Bone marrow (tissue), 2 donors: ENCODE measurements at regions not wholly inside any gene's neighbourhood (a gene's known extent, or its start where the extent isn't known, plus 50 kb on each side); places are given as distances from the start of the nearest gene placed in this dataset.

ENCODE experiments used
- DNase-seq, 2 donors: peaks; one replicate each; lab custom pipeline; 2025; lab: John Stamatoyannopoulos, UW

DNA sequence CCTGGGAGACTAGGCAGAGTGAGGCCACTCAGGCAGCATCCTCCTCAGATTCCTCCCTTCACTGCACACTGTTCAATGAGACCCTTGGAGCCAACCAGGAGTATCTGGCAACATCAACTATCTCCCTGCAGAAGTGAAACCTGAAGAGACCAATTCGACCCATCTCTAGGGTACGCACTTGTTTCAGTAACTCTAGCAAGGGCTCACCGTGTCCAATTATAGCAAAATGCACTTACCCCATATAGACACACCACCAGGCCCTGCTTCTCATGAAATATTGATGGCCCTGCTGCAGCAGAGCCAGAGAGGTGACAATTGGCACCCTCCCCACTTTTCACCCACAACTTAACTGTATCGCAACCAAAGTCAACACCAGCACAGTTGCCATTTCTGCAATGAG, 196.1 kb upstream of the IGF1R start:
- DNase-seq = no peak

DNA sequence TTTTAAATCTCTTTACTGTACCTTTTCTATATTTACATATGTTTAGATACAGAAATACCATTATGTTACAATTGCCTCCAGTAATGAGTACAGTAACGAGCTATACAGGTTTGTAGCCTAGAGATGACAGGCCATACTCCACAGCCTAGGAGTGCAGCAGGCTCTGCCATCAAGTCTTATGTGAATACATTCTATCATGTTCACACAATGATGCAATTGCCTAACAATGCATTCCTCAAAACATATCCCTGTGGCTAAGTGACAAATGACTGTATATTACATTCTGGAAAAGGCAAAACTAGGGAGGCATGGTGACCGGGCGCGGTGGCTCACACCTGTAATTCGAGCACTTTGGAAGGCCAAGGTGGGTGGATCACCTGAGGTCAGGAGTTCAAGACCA, 192.4 kb upstream of the IGF1R start:
- no peak for DNase-seq

DNA sequence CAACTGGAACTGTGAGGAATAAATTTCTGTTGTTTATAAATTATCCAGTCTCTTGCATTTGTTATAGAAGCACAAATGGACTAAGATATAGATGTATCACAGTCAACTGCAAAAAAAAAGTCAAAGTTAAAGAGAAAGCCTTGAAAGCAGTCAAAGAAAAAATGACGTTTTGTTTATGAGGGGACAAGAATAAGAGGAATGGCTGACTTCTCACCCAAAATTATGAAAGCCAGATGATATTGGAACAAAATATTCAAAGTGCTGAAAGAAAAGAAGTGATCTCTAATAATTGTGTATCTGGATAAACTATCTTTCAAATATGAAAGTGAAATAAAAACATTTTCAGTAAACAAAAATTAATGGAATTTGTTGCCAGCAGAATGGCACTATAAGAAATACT, 171.8 kb upstream of the IGF1R start:
- DNase-seq = no peak

DNA sequence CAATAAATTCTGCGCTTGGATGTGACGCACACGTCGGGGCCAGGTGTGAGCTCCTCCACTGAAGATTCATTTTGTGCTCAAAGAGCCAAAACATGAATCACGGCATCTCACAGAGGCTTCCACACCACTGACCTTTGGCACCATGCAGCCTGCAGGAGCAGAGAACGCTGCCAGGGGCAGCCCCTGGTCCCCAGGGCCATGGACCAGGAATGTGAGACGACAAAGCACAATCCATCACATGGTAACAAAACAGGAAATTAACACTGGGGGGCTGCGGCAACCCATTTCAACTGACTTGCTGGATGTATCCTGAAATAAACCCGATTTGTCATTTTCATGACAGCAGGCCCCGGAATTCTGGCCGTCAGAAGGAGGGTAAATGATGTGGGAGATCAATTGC, 167.5 kb upstream of the IGF1R start:
- no peak for DNase-seq

DNA sequence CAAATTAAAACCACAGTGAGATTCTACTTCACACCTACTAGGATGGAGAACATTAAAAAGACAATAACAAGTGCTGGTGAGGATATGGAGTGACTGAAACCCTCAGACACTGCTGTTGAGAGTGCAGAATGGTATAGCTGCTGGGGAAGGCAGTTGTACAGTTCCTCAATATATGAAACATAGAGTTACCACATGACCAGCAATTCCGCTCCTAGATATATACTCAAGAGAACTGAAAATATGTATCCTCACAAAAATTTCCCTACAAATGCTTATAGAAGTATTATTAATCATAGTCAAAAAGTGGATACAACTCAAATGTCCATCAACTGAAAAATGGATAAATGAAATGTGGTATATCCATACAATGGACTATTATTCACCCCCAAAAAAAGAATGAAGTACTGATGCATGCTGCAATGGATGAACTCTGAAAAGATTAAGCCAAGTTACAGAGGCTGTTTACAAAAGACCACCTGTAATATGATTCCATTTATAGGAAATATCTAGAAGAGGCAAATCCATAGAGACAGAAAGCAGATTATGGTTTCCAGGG, 164.7 kb upstream of the IGF1R start:
- no peak for DNase-seq

DNA sequence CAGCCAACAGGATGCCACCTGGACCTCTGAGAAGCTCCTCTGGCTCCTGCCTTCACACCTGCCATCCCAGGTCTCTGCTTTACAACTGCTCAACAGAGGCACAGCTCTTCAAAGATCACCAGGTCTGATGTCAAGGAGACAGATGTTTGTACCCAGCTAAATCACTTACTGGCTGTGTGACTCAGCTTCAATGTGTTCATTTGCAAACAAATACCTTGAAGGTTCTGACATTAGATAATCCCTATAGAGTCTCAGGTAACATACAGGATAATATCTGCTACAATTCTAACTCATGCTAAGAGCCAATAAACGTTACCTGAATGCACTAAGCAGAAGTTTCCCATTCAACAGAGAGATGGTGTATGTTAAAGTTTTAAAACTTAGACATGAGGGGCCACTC, 163.4 kb upstream of the IGF1R start:
- DNase-seq = no peak

DNA sequence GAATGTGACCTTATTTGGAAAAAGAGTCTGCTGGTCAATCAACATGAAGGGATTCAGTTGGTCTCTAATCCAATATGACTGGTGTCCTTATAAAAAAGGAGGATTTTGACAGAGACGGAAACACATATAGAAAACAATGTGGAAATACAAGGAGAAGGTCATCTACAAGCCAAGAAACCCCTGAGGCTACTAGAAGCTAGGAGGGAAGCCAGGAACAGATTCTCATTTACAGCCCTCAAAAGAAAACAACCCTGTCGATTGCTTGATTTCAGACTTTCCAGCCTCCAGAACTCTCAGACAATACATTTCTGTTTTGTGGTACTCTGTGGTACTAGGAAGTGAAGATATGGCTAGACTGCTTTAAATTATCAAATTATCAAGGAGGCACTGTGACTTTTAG, 162.9 kb upstream of the IGF1R start:
- no peak for DNase-seq

DNA sequence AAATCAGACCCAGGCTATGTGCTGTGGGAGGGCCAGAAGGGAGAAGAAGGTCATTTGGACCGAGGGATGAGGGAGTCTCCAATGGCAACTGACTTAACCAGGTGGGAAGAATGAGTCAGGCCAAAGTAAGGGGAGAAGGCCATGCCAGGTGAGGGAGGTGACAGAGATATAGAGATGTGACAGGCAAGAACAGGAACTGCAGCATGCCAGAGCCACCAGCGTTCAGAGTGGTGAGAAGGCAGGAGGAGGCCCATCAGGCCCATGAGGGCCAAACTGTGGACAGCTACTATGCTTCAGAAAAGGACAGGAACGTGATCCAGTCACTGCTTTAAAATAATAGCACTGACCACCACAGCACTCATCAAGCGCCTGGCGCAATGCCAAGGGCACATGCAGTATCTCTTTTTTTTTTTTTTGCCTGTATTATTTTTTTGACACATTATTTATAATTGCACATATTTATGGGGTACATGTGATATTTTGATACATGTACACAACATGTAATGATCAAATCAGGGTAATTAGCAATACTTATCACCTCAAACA, 154.3 kb upstream of the IGF1R start:
- no peak for DNase-seq

DNA sequence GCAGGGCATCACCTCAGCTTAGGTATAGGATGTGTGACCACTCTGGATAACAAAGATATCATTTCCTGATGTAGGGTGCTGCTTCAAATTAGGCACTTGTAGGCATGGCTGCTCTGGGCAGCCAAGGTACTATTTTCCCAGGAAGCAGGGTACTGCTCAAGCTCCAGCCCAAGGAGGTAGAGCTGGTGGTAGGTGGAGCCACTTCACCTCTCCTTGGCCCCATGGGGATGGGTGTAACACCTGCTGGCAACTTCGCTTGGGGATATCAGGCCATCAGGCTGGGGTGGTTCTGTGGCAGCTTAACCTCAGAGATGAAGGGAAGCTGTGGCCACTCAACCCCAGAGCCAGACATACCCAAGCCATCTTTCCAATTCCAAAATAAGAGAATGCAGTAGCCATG, 147.1 kb upstream of the IGF1R start:
- DNase-seq = no peak

DNA sequence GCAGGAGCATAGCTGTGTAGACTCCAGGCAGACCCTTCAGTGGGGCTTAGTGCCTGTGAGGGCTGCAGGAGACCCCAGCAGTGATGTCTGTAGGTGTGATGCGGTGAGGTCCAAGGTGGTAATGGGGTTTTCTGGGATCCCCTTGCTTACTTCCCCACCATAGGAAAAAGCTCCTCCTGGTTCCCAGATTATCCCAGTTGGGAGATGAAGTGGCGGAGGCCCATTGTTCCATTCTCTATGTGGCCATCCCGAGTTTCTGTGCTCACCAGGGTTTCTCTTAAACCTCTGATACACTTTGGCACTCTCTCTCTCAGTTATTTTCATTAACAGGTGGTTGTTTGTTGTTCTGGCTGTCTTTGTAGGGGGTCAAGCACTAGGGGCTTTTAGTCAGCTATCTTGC, 146.7 kb upstream of the IGF1R start:
- DNase-seq = no peak

DNA sequence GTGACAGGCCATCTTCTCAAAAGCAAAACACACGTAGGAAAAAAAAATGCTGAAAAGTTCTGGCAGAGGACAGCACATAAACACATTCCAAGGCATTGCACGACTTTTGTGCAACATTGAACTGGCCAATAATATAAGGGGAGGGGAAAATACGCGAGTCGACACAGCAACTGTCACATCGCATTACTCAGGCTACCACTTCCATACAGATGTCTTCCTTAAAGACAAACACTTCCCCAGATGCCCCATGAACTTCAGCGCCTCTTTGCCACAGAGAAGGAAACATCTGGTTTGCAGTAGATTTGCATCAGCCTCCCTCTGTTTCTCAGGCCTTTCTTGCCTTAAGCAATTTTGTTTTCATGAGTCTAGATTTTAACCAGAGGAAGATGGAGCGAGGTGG, 144.4 kb upstream of the IGF1R start:
- peak in 1 of 2 donors; percentile 18 for DNase-seq

DNA sequence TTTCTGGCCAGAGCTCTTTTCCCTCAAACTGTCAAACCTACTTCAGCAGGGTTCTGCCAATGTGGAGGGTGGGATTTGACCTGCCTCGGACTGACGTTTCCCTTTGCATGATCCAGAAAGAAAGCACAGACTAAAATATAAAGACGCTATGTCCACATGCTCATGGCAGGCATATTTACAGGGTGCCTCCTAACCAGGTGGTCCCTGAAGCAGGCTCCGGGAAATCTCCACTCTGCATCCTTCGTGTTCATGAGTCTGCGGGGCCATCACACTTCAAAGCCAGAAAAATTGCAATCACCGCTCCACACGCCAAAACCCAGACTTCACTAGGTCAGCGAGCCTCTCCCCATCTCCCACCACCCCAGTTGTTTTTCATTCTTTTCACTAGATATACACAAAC, 143.3 kb upstream of the IGF1R start:
- DNase-seq = no peak

DNA sequence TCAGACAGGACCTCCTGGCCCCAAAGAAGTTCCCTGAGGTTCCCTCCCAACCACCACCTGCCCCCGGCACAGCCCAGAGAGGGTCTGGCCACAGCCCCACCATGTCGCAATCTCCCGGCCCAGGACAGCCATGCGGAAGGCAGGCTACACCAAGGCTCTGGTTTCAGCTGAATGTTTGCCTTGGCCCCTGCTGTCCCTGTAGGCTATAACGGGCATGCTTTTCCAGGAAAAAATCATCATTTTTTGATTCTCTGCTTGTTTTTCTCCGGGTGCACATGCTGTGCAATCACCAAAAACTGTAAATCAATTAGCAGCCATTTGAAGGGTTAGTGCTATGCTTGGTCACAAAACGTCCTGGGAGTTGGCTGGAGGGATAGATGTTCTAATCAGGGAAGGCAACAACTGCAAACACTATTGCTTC, 142.7 kb upstream of the IGF1R start:
- DNase-seq = no peak

DNA sequence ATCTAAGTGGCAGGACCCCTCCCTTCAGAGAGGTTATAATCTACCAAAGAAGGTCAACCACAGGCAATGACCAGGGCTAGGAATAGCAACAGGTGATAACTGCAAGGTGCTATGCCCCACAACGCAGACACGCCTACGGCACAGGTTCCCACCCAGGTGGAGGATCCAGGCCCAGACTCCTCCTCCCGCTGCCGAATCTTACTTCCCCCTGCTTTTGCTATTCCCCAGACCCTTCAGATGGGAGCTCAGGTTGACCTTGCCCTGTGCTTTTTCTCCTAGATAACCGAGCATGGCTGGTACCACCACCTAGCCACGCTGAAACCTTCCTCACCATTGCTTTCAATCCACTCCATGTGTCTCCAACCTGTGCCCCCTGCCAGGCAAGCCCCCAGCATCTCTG, 142.2 kb upstream of the IGF1R start:
- no peak for DNase-seq

DNA sequence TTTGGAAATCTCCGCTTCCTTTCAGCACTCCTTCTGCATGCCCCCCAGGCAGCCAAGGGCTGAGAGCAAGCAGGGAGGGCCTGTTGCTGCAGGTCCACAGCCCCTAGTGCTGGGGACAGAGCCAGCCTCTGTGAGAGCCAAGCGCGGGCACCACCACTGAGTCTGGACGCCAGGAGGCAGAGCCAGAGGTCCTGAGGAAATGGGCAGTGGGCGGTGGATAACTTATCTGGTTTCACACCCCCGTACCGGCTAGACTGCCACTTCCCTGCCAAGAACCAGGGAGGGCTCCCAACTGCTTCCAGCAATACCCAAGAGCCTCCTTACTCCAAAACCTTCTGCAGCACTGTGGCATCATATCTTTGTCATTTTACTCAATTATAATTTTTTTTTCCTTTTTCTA, 141.6 kb upstream of the IGF1R start:
- DNase-seq = no peak

DNA sequence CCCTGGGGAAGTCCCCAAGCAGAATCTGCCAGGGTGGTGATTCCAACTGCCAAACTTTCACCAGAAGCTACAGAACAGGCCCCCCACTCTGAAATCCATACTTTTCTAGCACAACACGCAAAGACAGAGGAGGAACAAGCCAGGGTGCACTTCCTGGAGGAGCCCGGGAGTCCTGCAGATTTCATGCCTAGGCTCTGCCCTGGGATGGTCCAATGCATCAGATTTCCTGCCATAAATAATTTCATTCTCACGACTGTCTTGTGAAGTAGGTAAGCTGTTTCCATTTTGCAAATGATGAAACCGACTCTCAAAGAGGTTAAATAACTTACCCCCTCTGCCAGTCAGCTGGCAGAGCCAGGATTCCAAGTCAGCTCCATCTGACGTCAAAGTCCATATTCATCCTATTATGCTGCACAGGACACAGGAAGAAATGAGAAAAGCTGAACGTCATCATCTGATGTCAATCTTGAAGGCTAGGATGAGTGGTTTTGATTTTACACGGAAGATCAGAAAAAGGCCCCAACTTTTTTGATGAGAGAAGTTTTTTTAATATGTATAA, 134.8 kb upstream of the IGF1R start:
- DNase-seq = no peak

DNA sequence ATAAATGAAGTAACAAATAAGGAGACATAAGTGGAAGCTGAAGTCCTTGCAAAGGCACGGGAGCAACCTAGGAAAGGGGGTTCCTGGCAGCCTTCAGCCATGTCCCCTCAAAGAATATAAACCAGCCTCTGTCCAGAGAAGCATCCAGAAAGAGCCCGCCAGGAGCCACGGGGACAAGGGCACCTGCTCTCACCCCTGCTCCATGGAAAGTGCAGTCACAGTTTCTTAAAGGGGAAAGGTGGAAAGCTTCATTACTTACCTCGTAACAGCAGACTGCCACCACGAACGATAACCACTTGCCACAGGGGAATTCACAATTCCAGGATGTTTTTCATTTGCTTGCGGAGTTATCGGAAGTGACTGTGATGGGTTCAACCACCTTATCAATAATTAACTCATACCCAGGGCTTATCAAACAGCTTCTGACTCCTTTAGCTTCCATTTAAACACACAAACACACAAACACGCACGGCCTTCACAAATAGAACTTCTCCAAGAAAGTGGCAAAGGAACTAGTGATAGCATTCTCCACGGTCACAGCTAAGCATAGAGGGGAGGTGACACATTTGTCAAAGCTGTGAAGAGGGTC, 134.2 kb upstream of the IGF1R start:
- no peak for DNase-seq

DNA sequence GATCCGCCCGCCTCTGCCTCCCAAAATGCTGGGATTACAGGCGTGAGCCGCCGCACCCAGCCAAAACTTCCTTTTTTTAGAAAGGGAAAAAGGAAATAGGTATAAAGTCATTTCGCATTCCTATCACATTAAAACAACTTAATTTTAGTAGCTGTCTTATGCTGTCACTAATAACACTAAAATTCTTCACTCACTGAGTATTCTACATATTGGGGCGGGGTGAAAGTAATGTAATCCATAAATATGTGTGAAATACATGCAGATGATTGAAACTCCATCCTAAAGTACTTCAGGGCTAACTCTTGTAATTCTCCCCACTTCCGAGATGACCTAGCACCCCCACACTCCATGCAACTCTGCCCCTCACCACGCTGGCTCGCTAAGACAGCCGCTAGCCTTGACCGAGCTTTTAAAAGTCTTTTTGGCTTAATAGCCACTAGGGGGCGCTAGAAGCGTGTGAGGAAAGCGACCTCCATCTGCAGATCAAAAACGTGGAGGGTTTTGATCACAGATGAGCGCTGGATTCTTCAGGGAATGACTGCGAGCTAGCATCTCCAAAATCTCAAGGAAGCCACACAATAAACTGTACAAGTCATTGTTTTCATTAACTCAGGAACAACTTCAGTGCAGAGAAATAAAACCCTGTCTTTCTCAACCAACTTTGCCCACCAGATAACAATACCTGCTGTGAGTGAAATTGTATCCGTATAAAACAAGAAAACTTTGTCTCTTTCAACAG, 129.3 kb upstream of the IGF1R start:
- peak; percentile 4 to 5 for DNase-seq

DNA sequence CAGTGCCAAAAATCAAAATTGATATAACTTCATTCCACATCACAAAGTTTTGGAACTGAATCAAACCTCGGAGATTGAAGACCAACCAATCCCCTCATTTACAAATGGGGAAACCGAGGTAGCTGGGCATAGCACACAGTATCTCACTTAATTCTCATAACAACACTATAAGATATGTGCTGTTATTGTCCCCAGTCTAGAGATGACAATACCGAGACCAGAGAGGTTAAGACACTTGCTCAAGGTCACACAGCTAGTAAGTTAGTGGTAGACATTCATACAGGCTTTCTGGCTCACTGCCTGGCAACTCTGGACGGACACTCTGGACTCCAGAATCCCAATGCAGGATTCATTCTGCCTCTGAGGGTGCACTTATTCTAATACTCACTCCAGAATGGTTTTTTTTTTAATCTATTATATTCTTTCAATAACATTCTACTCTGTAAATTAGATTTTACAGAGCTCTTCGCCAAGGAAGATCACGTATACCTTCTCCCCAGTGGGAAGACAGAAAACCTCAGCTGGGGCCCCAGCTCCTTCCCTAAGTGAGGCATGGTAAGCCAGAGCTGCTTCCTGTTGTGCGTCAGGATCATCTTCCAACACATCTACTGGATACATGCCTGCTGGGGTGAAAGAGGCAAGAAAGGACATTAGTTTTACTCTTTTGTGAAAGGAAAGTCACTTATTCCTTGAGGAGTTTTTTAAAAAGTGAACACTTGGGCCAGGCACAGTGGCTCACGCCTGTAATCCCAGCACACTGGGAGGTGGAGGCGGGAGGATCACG, 128.4 kb upstream of the IGF1R start:
- no peak for DNase-seq

DNA sequence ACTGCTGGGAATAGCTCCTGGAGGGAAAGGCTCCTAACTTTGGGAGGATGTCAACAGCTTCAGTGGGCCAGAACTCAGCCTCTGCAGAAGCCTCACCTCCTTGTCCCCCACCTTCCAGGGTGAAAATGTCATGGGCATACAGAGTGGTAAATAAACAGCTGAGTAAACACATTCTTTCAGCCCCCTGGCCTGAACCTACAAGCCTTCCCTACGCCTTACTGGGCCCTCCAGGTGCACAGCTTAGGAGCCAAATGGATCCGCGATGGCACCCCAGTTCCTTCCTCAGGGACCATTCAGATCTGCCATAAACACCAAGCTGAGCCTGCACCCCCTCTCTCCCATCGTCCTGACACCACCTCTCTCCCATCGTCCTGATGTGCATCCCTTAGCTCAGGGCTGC, 126.2 kb upstream of the IGF1R start:
- no peak for DNase-seq

DNA sequence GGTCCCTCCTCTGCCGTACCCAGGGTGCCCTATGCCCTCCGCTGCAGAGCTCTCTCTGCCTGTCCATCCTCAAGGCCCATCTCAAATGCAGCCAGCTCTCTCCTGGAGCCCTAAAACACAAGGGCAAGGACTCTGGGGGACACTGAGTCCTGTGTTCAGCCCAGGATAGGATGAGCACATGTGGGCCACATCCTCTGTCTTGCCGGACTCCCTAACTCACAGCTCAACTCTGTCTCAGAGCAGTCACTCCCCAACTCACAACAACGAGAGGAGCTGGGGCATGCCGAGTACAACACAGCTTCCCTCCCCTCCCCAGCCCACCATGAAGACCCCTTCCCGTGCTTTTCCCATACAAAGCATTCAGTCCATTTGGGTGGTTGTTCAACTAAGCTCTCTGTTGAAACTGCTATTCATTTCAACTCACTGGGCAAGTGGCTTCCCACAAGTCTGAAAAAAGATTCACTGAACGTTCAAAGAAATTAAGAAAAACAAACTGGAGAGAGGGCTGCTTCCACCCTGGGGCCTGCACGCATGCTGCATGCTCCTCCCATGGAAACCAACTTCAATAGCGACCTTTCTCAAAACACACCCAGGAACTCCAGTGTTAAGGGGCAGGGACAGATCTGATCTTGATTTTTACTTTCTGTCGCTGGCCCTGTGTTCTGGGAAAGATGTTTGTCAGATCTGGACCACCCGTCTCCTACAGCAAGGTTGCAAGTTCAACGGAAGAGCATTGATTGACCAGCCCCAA, 124.3 kb upstream of the IGF1R start:
- no peak for DNase-seq
